Adrenal gland (tissue), 5 donors: ENCODE measurements at regions not wholly inside any gene's neighbourhood (a gene's known extent, or its start where the extent isn't known, plus 50 kb on each side); places are given as distances from the start of the nearest gene placed in this dataset.

Experiments used
- CTCF ChIP-seq, 6 experiments: fragments of 450-650 bp in 4 of 6; fragments of 200-600 bp in 2 of 6; sonication (generic) in 1 of 6; IDR thresholded peaks; 1 replicate in 5 of 6; 2 replicates in 1 of 6; pipeline versions ENCODE4 v1.5.1 to v1.8.0; 2016 to 2021; ENCODE audit warnings: antibody characterized with exemption in 6 of 6, mild to moderate bottlenecking in 2 of 6, moderate library complexity in 1 of 6
- POLR2A ChIP-seq, 2 donors: fragments of 450-650 bp; IDR thresholded peaks; one replicate each; pipeline ENCODE4 v1.6.1; 2017; ENCODE audit warnings: antibody characterized with exemption in 2 of 2, mild to moderate bottlenecking in 2 of 2, moderate library complexity in 1 of 2
- donor health status: DM: no; HTN: no; CAD: no.

DNA sequence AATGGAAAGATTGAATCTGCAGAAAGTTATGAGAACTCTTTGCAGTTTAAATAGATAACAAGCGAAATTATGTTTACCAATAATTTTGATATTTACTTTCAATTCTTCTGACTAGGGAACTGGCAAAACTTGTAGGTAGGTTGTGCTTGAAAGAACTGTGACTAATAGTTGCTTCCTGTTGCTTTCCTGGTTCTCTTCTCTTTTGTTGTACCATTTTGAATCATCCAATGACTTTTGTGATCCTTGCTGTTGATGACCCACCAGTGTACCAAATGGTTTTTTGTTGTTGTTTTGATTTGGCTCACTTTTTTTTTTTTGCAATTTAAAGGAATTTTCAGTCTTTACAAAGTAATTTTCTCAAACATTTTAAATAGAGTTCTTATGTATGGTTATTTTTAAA, 64.9 kb upstream of the DCBLD2 start:
- TF ChIP-seq CTCF (IDR thresholded peaks at IDR 0.05) (no peak), POLR2A (IDR thresholded peaks at IDR 0.05) (no peak)
